VCaP (cell line): ENCODE measurements at regions not wholly inside any gene's neighbourhood (a gene's known extent, or its start where the extent isn't known, plus 50 kb on each side); places are given as distances from the start of the nearest gene placed in this dataset.
A peak's percentile ranks its signal among the peaks of the same experiment; 100 is the strongest.
"Not testable (repeated sequence)": the region's sequence is repeated elsewhere in the genome, so short reads cannot be mapped to it uniquely, and the experiment has no call there.

ENCODE experiments used
- H3K27ac ChIP-seq: fragments of 450-650 bp; 2 replicates; pipeline ENCODE4 v1.5.1; 2017
- CTCF ChIP-seq: fragments of 450-650 bp; conservative IDR thresholded peaks from 2 replicates; pipeline ENCODE4 v1.5.1; 2017; ENCODE audit warnings: mild to moderate bottlenecking, moderate library complexity

GRCh38 chr11:42422090-42422489, 889.7 kb upstream of the API5 start:
- no peak overlapping the region for H3K27ac ChIP-seq
- TF ChIP-seq CTCF: no peak

- H3K27ac ChIP-seq: not testable (repeated sequence)
Observed at GRCh38 chr11:42434911-42435310, 876.9 kb upstream of the API5 start.

- TF ChIP-seq CTCF: no peak
- no peak overlapping the region for H3K27ac ChIP-seq
Observed at GRCh38 chr11:42444406-42444805, 867.4 kb upstream of the API5 start.

GRCh38 chr11:42462558-42463310, 849.1 kb upstream of the API5 start:
- H3K27ac ChIP-seq: no peak overlapping the region
- no peak for TF ChIP-seq CTCF

- H3K27ac ChIP-seq: peak overlapping the region; percentile 45; the same call in 1 of the 2 replicates
- no peak for TF ChIP-seq CTCF
Observed at GRCh38 chr11:42465623-42466022, 846.2 kb upstream of the API5 start.

- H3K27ac ChIP-seq: no peak overlapping the region
- no peak for TF ChIP-seq CTCF
Observed at GRCh38 chr11:42473106-42473505, 838.7 kb upstream of the API5 start.

GRCh38 chr11:42482822-42483221, 829.0 kb upstream of the API5 start:
- no peak for TF ChIP-seq CTCF
- H3K27ac ChIP-seq: no peak overlapping the region

GRCh38 chr11:42490506-42490905, 821.3 kb upstream of the API5 start:
- no peak overlapping the region for H3K27ac ChIP-seq
- TF ChIP-seq CTCF: no peak
